ENCODE measurements at regions not wholly inside any gene's neighbourhood (a gene's known extent, or its start where the extent isn't known, plus 50 kb on each side); places are given as distances from the start of the nearest gene placed in this dataset.

GRCh38 chr9:106339882-106340281 is 523.1 kb upstream of the ZNF462 start:
- H3K4me1 Mint-ChIP-seq (ENCODE audit: unreplicated experiment) = no peaks in the 10 kb centered on the region
- H3K27ac Mint-ChIP-seq (ENCODE audit: unreplicated experiment) = no peak overlapping the region
- peaks cover 4% of the 10 kb centered on the region for H3K9me3 Mint-ChIP-seq (ENCODE audit: unreplicated experiment)
- H3K4me3 Mint-ChIP-seq (ENCODE audit: unreplicated experiment) = no peak overlapping the region
- peaks cover 22% of the 10 kb centered on the region for H3K27me3 Mint-ChIP-seq (ENCODE audit: unreplicated experiment)
- TF ChIP-seq, protein P1, sequence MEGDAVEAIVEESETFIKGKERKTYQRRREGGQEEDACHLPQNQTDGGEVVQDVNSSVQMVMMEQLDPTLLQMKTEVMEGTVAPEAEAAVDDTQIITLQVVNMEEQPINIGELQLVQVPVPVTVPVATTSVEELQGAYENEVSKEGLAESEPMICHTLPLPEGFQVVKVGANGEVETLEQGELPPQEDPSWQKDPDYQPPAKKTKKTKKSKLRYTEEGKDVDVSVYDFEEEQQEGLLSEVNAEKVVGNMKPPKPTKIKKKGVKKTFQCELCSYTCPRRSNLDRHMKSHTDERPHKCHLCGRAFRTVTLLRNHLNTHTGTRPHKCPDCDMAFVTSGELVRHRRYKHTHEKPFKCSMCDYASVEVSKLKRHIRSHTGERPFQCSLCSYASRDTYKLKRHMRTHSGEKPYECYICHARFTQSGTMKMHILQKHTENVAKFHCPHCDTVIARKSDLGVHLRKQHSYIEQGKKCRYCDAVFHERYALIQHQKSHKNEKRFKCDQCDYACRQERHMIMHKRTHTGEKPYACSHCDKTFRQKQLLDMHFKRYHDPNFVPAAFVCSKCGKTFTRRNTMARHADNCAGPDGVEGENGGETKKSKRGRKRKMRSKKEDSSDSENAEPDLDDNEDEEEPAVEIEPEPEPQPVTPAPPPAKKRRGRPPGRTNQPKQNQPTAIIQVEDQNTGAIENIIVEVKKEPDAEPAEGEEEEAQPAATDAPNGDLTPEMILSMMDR (IDR thresholded peaks at IDR 0.05) = no peak
- H3K36me3 Mint-ChIP-seq (ENCODE audit: unreplicated experiment) = no peaks in the 10 kb centered on the region
- no peak for DNase-seq (ENCODE audit: extremely low spot score, unreplicated experiment)

DNA sequence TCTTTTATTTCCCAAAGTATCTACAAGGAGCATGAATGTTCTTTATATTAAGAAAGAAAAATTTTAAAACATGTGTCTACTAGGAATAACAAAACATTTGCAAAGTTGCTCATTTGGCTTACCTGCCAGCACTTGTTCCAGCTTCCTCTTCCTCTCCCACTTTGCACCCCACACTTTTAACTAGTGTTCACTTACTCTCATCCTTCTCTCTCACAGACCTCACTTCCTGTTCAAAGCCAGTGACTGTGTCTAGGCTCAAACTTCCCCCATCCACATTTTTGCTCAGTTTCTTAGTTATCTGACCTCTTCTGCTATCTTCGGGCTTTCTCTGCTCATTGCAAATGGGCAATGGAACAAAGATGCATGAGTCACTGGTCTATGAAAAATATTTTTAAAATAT is 512.2 kb upstream of the ZNF462 start:
- no peak overlapping the region for H3K4me3 Mint-ChIP-seq (ENCODE audit: unreplicated experiment)
- DNase-seq (ENCODE audit: extremely low spot score, unreplicated experiment) = no peak
- TF ChIP-seq, protein P1 (IDR thresholded peaks at IDR 0.05) = no peak

DNA sequence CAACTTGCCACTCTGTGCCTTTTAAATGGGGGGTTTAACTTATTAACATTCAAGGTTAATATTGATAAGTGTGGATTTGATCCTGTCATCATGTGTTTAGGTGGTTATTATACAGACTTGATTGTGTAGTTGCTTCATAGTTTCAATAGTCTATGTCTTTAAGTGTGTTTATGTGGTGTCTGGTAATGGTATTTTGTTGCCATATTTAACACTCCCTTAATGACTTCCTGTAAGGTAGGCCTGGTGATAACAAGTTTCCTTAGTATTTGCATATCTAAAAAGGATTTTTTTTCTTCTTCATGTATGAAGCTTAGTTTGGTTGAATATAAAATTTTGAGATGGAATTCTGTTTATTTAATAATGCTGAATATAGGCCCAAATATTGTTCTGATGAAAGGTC is 506.0 kb upstream of the ZNF462 start:
- peaks cover 9% of the 10 kb centered on the region for H3K9me3 Mint-ChIP-seq (ENCODE audit: unreplicated experiment)
- no peaks in the 10 kb centered on the region for H3K4me1 Mint-ChIP-seq (ENCODE audit: unreplicated experiment)
- no peaks in the 10 kb centered on the region for H3K36me3 Mint-ChIP-seq (ENCODE audit: unreplicated experiment)
- TF ChIP-seq, protein P1 (IDR thresholded peaks at IDR 0.05) = no peak
- no peak overlapping the region for H3K27ac Mint-ChIP-seq (ENCODE audit: unreplicated experiment)
- H3K27me3 Mint-ChIP-seq (ENCODE audit: unreplicated experiment) = peaks cover 22% of the 10 kb centered on the region
- no peak overlapping the region for H3K4me3 Mint-ChIP-seq (ENCODE audit: unreplicated experiment)
- DNase-seq (ENCODE audit: extremely low spot score, unreplicated experiment) = no peak

More for the DNA sequence above, 512.2 kb upstream of the ZNF462 start:
- no peaks in the 10 kb centered on the region for H3K4me1 Mint-ChIP-seq (ENCODE audit: unreplicated experiment)
- peaks cover 13% of the 10 kb centered on the region for H3K27me3 Mint-ChIP-seq (ENCODE audit: unreplicated experiment)
- H3K9me3 Mint-ChIP-seq (ENCODE audit: unreplicated experiment) = peaks cover 4% of the 10 kb centered on the region
- H3K36me3 Mint-ChIP-seq (ENCODE audit: unreplicated experiment) = no peaks in the 10 kb centered on the region
- no peak overlapping the region for H3K27ac Mint-ChIP-seq (ENCODE audit: unreplicated experiment)

DNA sequence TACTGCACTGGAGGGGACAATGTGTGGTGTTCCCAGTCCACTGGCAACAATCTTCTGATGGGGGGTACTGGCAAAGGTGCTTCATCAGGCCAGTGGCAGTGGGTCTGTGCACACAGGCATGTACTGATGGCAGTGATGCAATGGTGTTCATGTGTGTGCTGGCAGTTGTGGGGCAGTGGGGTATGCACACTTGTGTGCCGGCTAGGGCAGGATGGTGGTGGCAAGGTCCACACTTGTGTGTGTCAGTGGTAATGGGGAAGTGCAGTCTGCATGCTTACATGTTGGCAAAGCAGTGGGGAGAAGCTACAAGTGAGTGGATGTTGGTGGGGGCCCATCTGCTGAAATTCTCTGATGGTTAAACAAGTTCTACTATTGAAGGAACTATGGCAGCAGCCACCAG is 504.6 kb upstream of the ZNF462 start:
- Mint-ChIP-seq H3K27ac (ENCODE audit: unreplicated experiment) (no peak overlapping the region), H3K27me3 (ENCODE audit: unreplicated experiment) (peaks cover 22% of the 10 kb centered on the region), H3K9me3 (ENCODE audit: unreplicated experiment) (peaks cover 9% of the 10 kb centered on the region), H3K4me3 (ENCODE audit: unreplicated experiment) (no peak overlapping the region), H3K36me3 (ENCODE audit: unreplicated experiment) (no peaks in the 10 kb centered on the region), H3K4me1 (ENCODE audit: unreplicated experiment) (no peaks in the 10 kb centered on the region)
- DNase-seq (ENCODE audit: extremely low spot score, unreplicated experiment) = no peak
- TF ChIP-seq, protein P1 (IDR thresholded peaks at IDR 0.05) = no peak

DNA sequence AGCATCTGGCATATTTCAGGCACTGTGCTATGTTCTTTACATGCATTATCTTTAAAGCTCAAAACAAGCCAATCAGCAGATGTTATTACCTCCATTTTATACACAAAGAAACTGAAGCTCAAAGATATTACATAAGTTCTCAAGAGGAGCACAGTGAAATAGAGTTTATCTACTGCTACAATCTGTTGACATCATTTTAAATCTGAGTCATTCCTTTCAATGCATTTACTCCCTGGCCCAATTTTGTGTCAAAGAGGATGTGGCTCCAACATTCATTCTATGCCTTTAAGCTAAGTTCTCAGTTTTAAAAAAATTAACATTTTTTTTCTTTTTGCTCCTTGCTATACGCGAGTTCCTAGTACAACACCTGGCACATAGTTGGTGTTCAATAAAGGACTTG is 486.3 kb upstream of the ZNF462 start:
- Mint-ChIP-seq H3K4me3 (ENCODE audit: unreplicated experiment) (no peak overlapping the region), H3K36me3 (ENCODE audit: unreplicated experiment) (no peaks in the 10 kb centered on the region), H3K4me1 (ENCODE audit: unreplicated experiment) (no peaks in the 10 kb centered on the region), H3K27ac (ENCODE audit: unreplicated experiment) (no peak overlapping the region), H3K9me3 (ENCODE audit: unreplicated experiment) (peaks cover 2% of the 10 kb centered on the region), H3K27me3 (ENCODE audit: unreplicated experiment) (peaks cover 10% of the 10 kb centered on the region)
- DNase-seq (ENCODE audit: extremely low spot score, unreplicated experiment) = no peak
- TF ChIP-seq, protein P1 (IDR thresholded peaks at IDR 0.05) = no peak

Measured in osteocyte (in vitro differentiated cells).